Type B pancreatic cell (in vitro differentiated cells): ENCODE measurements at regions not wholly inside any gene's neighbourhood (a gene's known extent, or its start where the extent isn't known, plus 50 kb on each side); places are given as distances from the start of the nearest gene placed in this dataset.
"Not testable (repeated sequence)": the region's sequence is repeated elsewhere in the genome, so short reads cannot be mapped to it uniquely, and the experiment has no call there.

Source experiments
- DNase-seq: peaks from one replicate; pipeline ENCODE4 v3.0.0; 2021; ENCODE audit warnings: mixed read lengths; ENCODE audit not compliant: unreplicated experiment; ENCODE audit errors: extremely low spot score
- H3K27ac Mint-ChIP-seq: 2 replicates; pipeline ENCODE4 v1.8.0; 2021; ENCODE audit warnings: mild to moderate bottlenecking, mixed read lengths
- H3K27me3 Mint-ChIP-seq: 2 replicates; pipeline ENCODE4 v1.8.0; 2021; ENCODE audit warnings: mixed read lengths
- H3K36me3 Mint-ChIP-seq: 2 replicates; pipeline ENCODE4 v1.8.0; 2021; ENCODE audit warnings: mixed read lengths
- H3K4me1 Mint-ChIP-seq: one replicate; pipeline ENCODE4 v1.8.0; 2021; ENCODE audit warnings: mixed read lengths; ENCODE audit not compliant: unreplicated experiment
- H3K4me3 Mint-ChIP-seq: 2 replicates; pipeline ENCODE4 v1.8.0; 2021; ENCODE audit warnings: mild to moderate bottlenecking, mixed read lengths
- H3K9me3 Mint-ChIP-seq: 2 replicates; pipeline ENCODE4 v1.8.0; 2021; ENCODE audit warnings: mixed read lengths
- CTCF ChIP-seq: fragments of 200-600 bp; sonication (generic); conservative IDR thresholded peaks from 2 replicates; pipeline ENCODE4 v1.5.0; 2021; ENCODE audit warnings: antibody characterized with exemption, mild to moderate bottlenecking

GRCh38 chr5:172511952-172512351 lies 57.6 kb upstream of the SH3PXD2B start:
- Mint-ChIP-seq H3K36me3 (no peaks in the 10 kb centered on the region), H3K27me3 (peaks cover 31% of the 10 kb centered on the region), H3K27ac (no peak overlapping the region), H3K4me1 (no peaks in the 10 kb centered on the region), H3K4me3 (no peak overlapping the region), H3K9me3 (peaks cover 7% of the 10 kb centered on the region)
- DNase-seq, result no peak
- no peak for TF ChIP-seq CTCF

GRCh38 chr5:172509405-172509781 lies 55.1 kb upstream of the SH3PXD2B start:
- Mint-ChIP-seq H3K27ac (no peak overlapping the region), H3K4me1 (peaks cover 11% of the 10 kb centered on the region), H3K9me3 (peaks cover 7% of the 10 kb centered on the region), H3K4me3 (no peak overlapping the region), H3K36me3 (no peaks in the 10 kb centered on the region), H3K27me3 (peaks cover 29% of the 10 kb centered on the region)
- peak; percentile 53 for DNase-seq
- TF ChIP-seq CTCF, result no peak

- no peak for TF ChIP-seq CTCF
- peak; percentile 42 for DNase-seq
- Mint-ChIP-seq H3K27ac (no peak overlapping the region), H3K4me3 (no peak overlapping the region), H3K4me1 (peaks cover 11% of the 10 kb centered on the region), H3K9me3 (peaks cover 7% of the 10 kb centered on the region), H3K36me3 (no peaks in the 10 kb centered on the region), H3K27me3 (peaks cover 29% of the 10 kb centered on the region)
Observed at GRCh38 chr5:172508471-172509404, 54.4 kb upstream of the SH3PXD2B start.

GRCh38 chr5:172507485-172507884 lies 53.2 kb upstream of the SH3PXD2B start:
- not testable (repeated sequence) for H3K27ac Mint-ChIP-seq, H3K9me3 Mint-ChIP-seq, H3K4me3 Mint-ChIP-seq, H3K36me3 Mint-ChIP-seq
- DNase-seq, result peak; percentile 34
- Mint-ChIP-seq H3K27me3 (peaks cover 26% of the 10 kb centered on the region), H3K4me1 (peaks cover 11% of the 10 kb centered on the region)

- peak; percentile 51 for DNase-seq
- peaks cover 26% of the 10 kb centered on the region for H3K27me3 Mint-ChIP-seq
- H3K9me3 Mint-ChIP-seq, result no peaks in the 10 kb centered on the region
- H3K4me1 Mint-ChIP-seq, result peaks cover 11% of the 10 kb centered on the region
- no peak overlapping the region for H3K27ac Mint-ChIP-seq
- no peak overlapping the region for H3K4me3 Mint-ChIP-seq
- no peaks in the 10 kb centered on the region for H3K36me3 Mint-ChIP-seq
- no peak for TF ChIP-seq CTCF
Observed at GRCh38 chr5:172506921-172507320, 52.6 kb upstream of the SH3PXD2B start.

- Mint-ChIP-seq H3K4me3 (no peak overlapping the region), H3K36me3 (no peaks in the 10 kb centered on the region), H3K27me3 (peaks cover 26% of the 10 kb centered on the region), H3K4me1 (peaks cover 11% of the 10 kb centered on the region), H3K27ac (no peak overlapping the region), H3K9me3 (no peaks in the 10 kb centered on the region)
- TF ChIP-seq CTCF, result no peak
- no peak for DNase-seq
Observed at GRCh38 chr5:172506251-172506650, 51.9 kb upstream of the SH3PXD2B start.
